IMR-90 (cell line): ENCODE measurements at regions not wholly inside any gene's neighbourhood (a gene's known extent, or its start where the extent isn't known, plus 50 kb on each side); places are given as distances from the start of the nearest gene placed in this dataset.

ENCODE experiments used
- ATAC-seq: fragments of 200-7000 bp; cut with Tn5 transposase; 2 replicates; pipeline ENCODE4 v1.9.1; 2020; ENCODE audit warnings: low read depth, mild to moderate bottlenecking, moderate library complexity
- BruUV-seq: library from RNA; stranded (reverse); fragments of 400-500 nt; replicated peaks from 2 replicates; lab custom pipeline; 2021; lab: Mats Ljungman, UMichigan
- CTCF ChIA-PET: fragments of 300-600 bp; formaldehyde crosslinking; extraction: SDS; loops from one replicate; lab custom pipeline; 2021; ENCODE audit warnings: antibody characterized with exemption; lab: Yijun Ruan, JAX
- POLR2A ChIA-PET: fragments of 300-600 bp; sonication (Branson Sonifier 250); formaldehyde crosslinking; loops from one replicate; lab custom pipeline; 2022; ENCODE audit warnings: antibody characterized with exemption; ENCODE audit not compliant: unreplicated experiment; lab: Charles Lee
- DNase-seq: peaks from one replicate; pipeline ENCODE4 v3.0.0; 2013
- H2AFZ ChIP-seq: replicated peaks from 2 replicates; pipeline ENCODE3; 2013; ENCODE audit warnings: low read length, mild to moderate bottlenecking; ENCODE audit not compliant: poor library complexity
- H2AK5ac ChIP-seq: 2 replicates; pipeline ENCODE4 v1.6.1; 2013; ENCODE audit warnings: low read depth, low read length, inconsistent platforms
- H2AK9ac ChIP-seq: replicated peaks from 2 replicates; pipeline ENCODE3; 2013; ENCODE audit warnings: mild to moderate bottlenecking, low read depth, low read length, moderate library complexity; ENCODE audit not compliant: poor library complexity
- H2BK120ac ChIP-seq: 2 replicates; pipeline ENCODE4 v1.6.1; 2013; ENCODE audit warnings: low read depth, low read length, inconsistent platforms
- H2BK15ac ChIP-seq: 3 replicates; pipeline ENCODE4 v1.6.1; 2013; ENCODE audit warnings: low read depth, low read length, inconsistent platforms
- H2BK20ac ChIP-seq: 2 replicates; pipeline ENCODE4 v1.6.1; 2013; ENCODE audit warnings: low read depth, mild to moderate bottlenecking, inconsistent platforms, low read length, moderate library complexity
- H2BK5ac ChIP-seq: 2 replicates; pipeline ENCODE4 v1.6.1; 2013; ENCODE audit warnings: mild to moderate bottlenecking, low read depth, low read length, inconsistent platforms; ENCODE audit not compliant: poor library complexity, severe bottlenecking
- H3K14ac ChIP-seq: replicated peaks from 2 replicates; pipeline ENCODE4 v1.6.1; 2013; ENCODE audit warnings: low read depth, low read length, inconsistent platforms
- H3K18ac ChIP-seq: 2 replicates; pipeline ENCODE4 v1.6.1; 2013; ENCODE audit warnings: low read depth, low read length, control low read depth
- H3K23ac ChIP-seq: 2 replicates; pipeline ENCODE4 v1.6.1; 2013; ENCODE audit warnings: low read depth, low read length, inconsistent platforms
- H3K27ac ChIP-seq: 2 replicates; pipeline ENCODE4 v1.5.1; 2013; ENCODE audit warnings: mild to moderate bottlenecking, control low read depth, low read length; ENCODE audit not compliant: insufficient read depth
- H3K27me3 ChIP-seq: 2 replicates; pipeline ENCODE4 v1.6.1; 2013; ENCODE audit warnings: low read length; ENCODE audit not compliant: control insufficient read depth, insufficient read depth
- H3K36me3 ChIP-seq: 2 replicates; pipeline ENCODE4 v1.6.1; 2013; ENCODE audit warnings: low read length, mixed read lengths; ENCODE audit not compliant: control insufficient read depth, insufficient read depth
- H3K4ac ChIP-seq: 2 replicates; pipeline ENCODE4 v1.6.1; 2013; ENCODE audit warnings: low read depth, low read length, inconsistent platforms
- H3K4me1 ChIP-seq: 2 replicates; pipeline ENCODE4 v1.6.1; 2013; ENCODE audit warnings: low read length, mixed read lengths; ENCODE audit not compliant: control insufficient read depth, insufficient read depth
- H3K4me2 ChIP-seq: 2 replicates; pipeline ENCODE4 v1.6.1; 2013; ENCODE audit warnings: low read depth, mild to moderate bottlenecking, control low read depth, low read length, moderate library complexity
- H3K4me3 ChIP-seq: 2 replicates; pipeline ENCODE4 v1.5.1; 2013; ENCODE audit warnings: low read depth, mild to moderate bottlenecking, control low read depth, low read length, moderate library complexity; ENCODE audit not compliant: insufficient read depth
- H3K56ac ChIP-seq: 2 replicates; pipeline ENCODE4 v1.6.1; 2013; ENCODE audit warnings: low read length, inconsistent platforms; ENCODE audit not compliant: insufficient read depth; ENCODE audit errors: extremely low read depth
- H3K79me1 ChIP-seq, 2 experiments: 2 replicates each; pipeline ENCODE4 v1.6.1; 2013; ENCODE audit warnings: low read length in 2 of 2, inconsistent platforms in 1 of 2, low read depth in 1 of 2
- H3K9ac ChIP-seq: 2 replicates; pipeline ENCODE4 v1.6.1; 2013; ENCODE audit warnings: low read depth, low read length, control low read depth
- H3K9me1 ChIP-seq: 2 replicates; pipeline ENCODE4 v1.6.1; 2013; ENCODE audit warnings: low read length, inconsistent platforms; ENCODE audit not compliant: insufficient read depth
- H3K9me3 ChIP-seq: 2 replicates; pipeline ENCODE4 v1.6.1; 2013; ENCODE audit warnings: low read length; ENCODE audit not compliant: control insufficient read depth, insufficient read depth
- H4K20me1 ChIP-seq: 2 replicates; pipeline ENCODE4 v1.6.1; 2013; ENCODE audit warnings: low read length, inconsistent platforms; ENCODE audit not compliant: insufficient read depth
- H4K5ac ChIP-seq: 2 replicates; pipeline ENCODE4 v1.6.1; 2013; ENCODE audit warnings: mild to moderate bottlenecking, low read depth, low read length, control low read depth
- H4K8ac ChIP-seq, 2 experiments: 2 replicates each; pipeline ENCODE4 v1.6.1; 2013; ENCODE audit warnings: low read depth in 2 of 2, low read length in 2 of 2, control low read depth in 1 of 2, inconsistent platforms in 1 of 2
- H4K91ac ChIP-seq: 2 replicates; pipeline ENCODE4 v1.6.1; 2013; ENCODE audit warnings: low read depth, low read length, inconsistent platforms; ENCODE audit not compliant: insufficient read depth
- CEBPB ChIP-seq: IDR thresholded peaks from 2 replicates; pipeline ENCODE4 v1.6.1; 2012; ENCODE audit warnings: low read depth, low read length, improper control_type of control experiment
- CHD1 ChIP-seq: IDR thresholded peaks from 2 replicates; pipeline ENCODE4 v1.6.1; 2012; ENCODE audit warnings: low read depth, low read length, improper control_type of control experiment
- CTCF ChIP-seq: conservative IDR thresholded peaks from 2 replicates; pipeline ENCODE4 v1.5.1; 2012; ENCODE audit warnings: mild to moderate bottlenecking, low read depth, low read length, improper control_type of control experiment
- ELK1 ChIP-seq: fragments of 150-350 bp; IDR thresholded peaks from 2 replicates; pipeline ENCODE4 v1.6.1; 2016; ENCODE audit warnings: low read depth, mild to moderate bottlenecking, low read length, moderate library complexity, borderline replicate concordance
- FOS ChIP-seq: fragments of 150-350 bp; IDR thresholded peaks from 2 replicates; pipeline ENCODE4 v1.6.1; 2016; ENCODE audit warnings: low read depth, low read length
- MAFK ChIP-seq: IDR thresholded peaks from 2 replicates; pipeline ENCODE4 v1.6.1; 2012; ENCODE audit warnings: low read depth, low read length, improper control_type of control experiment
- MXI1 ChIP-seq: IDR thresholded peaks from 2 replicates; pipeline ENCODE4 v1.6.1; 2012; ENCODE audit warnings: low read depth, mild to moderate bottlenecking, low read length, moderate library complexity, borderline replicate concordance
- NFE2L2 ChIP-seq: fragments of 150-350 bp; IDR thresholded peaks from 2 replicates; pipeline ENCODE4 v1.6.1; 2016; ENCODE audit warnings: low read depth, mild to moderate bottlenecking, low read length
- POLR2A ChIP-seq: IDR thresholded peaks from 2 replicates; pipeline ENCODE4 v1.6.1; 2012; ENCODE audit warnings: mild to moderate bottlenecking, low read depth, low read length
- RAD21 ChIP-seq: IDR thresholded peaks from 2 replicates; pipeline ENCODE4 v1.6.1; 2012; ENCODE audit warnings: low read length, improper control_type of control experiment
- RFX5 ChIP-seq: IDR thresholded peaks from 2 replicates; pipeline ENCODE4 v1.8.0; 2012; ENCODE audit warnings: low read depth, mild to moderate bottlenecking, low read length, moderate library complexity
- SMC3 ChIP-seq: fragments of 150-350 bp; IDR thresholded peaks from 2 replicates; pipeline ENCODE4 v1.6.1; 2016; ENCODE audit warnings: low read depth, mild to moderate bottlenecking, antibody characterized with exemption, low read length, moderate library complexity
- USF2 ChIP-seq: fragments of 150-350 bp; IDR thresholded peaks from 2 replicates; pipeline ENCODE4 v1.6.1; 2017; ENCODE audit warnings: mild to moderate bottlenecking, antibody characterized with exemption, low read length, low read depth
- WGBS, 2 experiments: methylation state at CpG; one replicate each; pipeline versions ENCODE4 v1.1.5 to v1.1.7; 2013; ENCODE audit warnings: missing lambda C conversion rate in 2 of 2; ENCODE audit not compliant: insufficient read length in 1 of 2; ENCODE audit errors: extremely low coverage in 2 of 2; 5-methylcytosine and 5-hydroxymethylcytosine counted together
- dilution Hi-C: fragments of 300-500 bp; cut with HindIII; formaldehyde crosslinking; loops from one replicate; pipeline ENCODE4 v1.14.3; 2018; ENCODE audit warnings: low sequenced_read_pairs; ENCODE audit not compliant: unreplicated experiment
- in situ Hi-C: fragments of 300-500 bp; cut with MboI; formaldehyde crosslinking; loops from 3 replicates; pipeline ENCODE4 v1.14.3; 2019; ENCODE audit warnings: low sequenced_read_pairs, inconsistent platforms, mixed read lengths
- intact Hi-C: fragments of 100-400 bp; cut with micrococcal nuclease; formaldehyde crosslinking; loops from 2 replicates; pipeline ENCODE4 v1.10.0; 2022

- no peak overlapping the region for H3K4me3 ChIP-seq
- in situ Hi-C loops (no loop called here), intact Hi-C loops (no loop called here), dilution Hi-C loops (no loop called here)
- no peak overlapping the region for H4K5ac ChIP-seq
- no peak overlapping the region for H3K4ac ChIP-seq
- H3K79me1 ChIP-seq: no peaks in the 10 kb centered on the region
- H2BK20ac ChIP-seq: no peak overlapping the region
- TF ChIP-seq SMC3 (no peak), CEBPB (no peak), USF2 (no peak), NFE2L2 (no peak), FOS (no peak), RFX5 (no peak), CTCF (no peak), RAD21 (no peak), MXI1 (no peak), ELK1 (no peak), POLR2A (no peak), CHD1 (no peak), MAFK (no peak)
- no peak for DNase-seq
- no peak overlapping the region for H2BK5ac ChIP-seq
- ATAC-seq: no peak
- no peak overlapping the region for H4K91ac ChIP-seq
- no peak overlapping the region for H2BK120ac ChIP-seq
- no peak overlapping the region for H4K8ac ChIP-seq
- peaks cover 8% of the 10 kb centered on the region; the same call in 1 of the 2 replicates for H3K9me3 ChIP-seq
- ChIA-PET POLR2A (no interaction called here), CTCF (interaction anchor here (0.6 kb wide), 1 partner anchor 232 kb away, joined by 3 read pairs; no protein-coding TSS in a partner anchor)
- no peaks in the 10 kb centered on the region for H3K4me1 ChIP-seq
- no peak overlapping the region for H3K18ac ChIP-seq
- no peaks in the 10 kb centered on the region for H4K20me1 ChIP-seq
- H3K9ac ChIP-seq: no peak overlapping the region
- no peak overlapping the region for H3K4me2 ChIP-seq
- H3K23ac ChIP-seq: no peak overlapping the region
- no peak overlapping the region for H2AK5ac ChIP-seq
- H2AK9ac ChIP-seq: no peak overlapping the region
- H2BK15ac ChIP-seq: no peak overlapping the region
- no peak overlapping the region for H3K14ac ChIP-seq
- no peak overlapping the region for H3K27ac ChIP-seq
- H2AFZ ChIP-seq: no peak overlapping the region
- 33% methylated on average over 3 of the region's 6 CpGs; no CpG with 5 or more reads in 1 of the 2 experiments for WGBS, 2 experiments
- BruUV-seq: no TSS peak
- no peaks in the 10 kb centered on the region for H3K36me3 ChIP-seq
- no peak overlapping the region for H3K56ac ChIP-seq
- H3K27me3 ChIP-seq: no peaks in the 10 kb centered on the region
- H3K9me1 ChIP-seq: no peaks in the 10 kb centered on the region
Observed at GRCh38 chr3:40847551-40847992, 322.8 kb downstream of the ZNF621 start.
